Loucy (cell line): ENCODE measurements at regions not wholly inside any gene's neighbourhood (a gene's known extent, or its start where the extent isn't known, plus 50 kb on each side); places are given as distances from the start of the nearest gene placed in this dataset.

Source experiments
- CTCF ChIP-seq: fragments of 200-600 bp; sonication (generic); conservative IDR thresholded peaks from 2 replicates; pipeline ENCODE4 v1.5.1; 2014; ENCODE audit warnings: mild to moderate bottlenecking, antibody characterized with exemption, low read length
- EZH2phosphoT487 ChIP-seq: fragments of 200-600 bp; IDR thresholded peaks from 2 replicates; pipeline ENCODE4 v1.6.1; 2018; ENCODE audit warnings: antibody characterized with exemption, mild to moderate bottlenecking, moderate library complexity, borderline replicate concordance

GRCh38 chr10:8507156-8507555 lies 452.7 kb downstream of the GATA3 start:
- TF ChIP-seq CTCF (no peak), EZH2phosphoT487 (no peak)
